Lower lobe of right lung (tissue), 2 donors: ENCODE measurements at regions not wholly inside any gene's neighbourhood (a gene's known extent, or its start where the extent isn't known, plus 50 kb on each side); places are given as distances from the start of the nearest gene placed in this dataset.

Experiments used
- ATAC-seq, 2 donors: fragments of 200-7000 bp; cut with Tn5 transposase; one replicate each; pipeline ENCODE4 v1.9.1; 2020 to 2022; ENCODE audit warnings: mild to moderate bottlenecking in 2 of 2, moderate library complexity in 2 of 2
- DNase-seq: peaks from one replicate; pipeline ENCODE4 v3.0.0-alpha.2; 2020
- H3K27ac ChIP-seq: fragments of 200-600 bp; one replicate; pipeline ENCODE4 v1.8.0; 2022
- H3K27me3 ChIP-seq: fragments of 200-600 bp; one replicate; pipeline ENCODE4 v1.8.0; 2022; ENCODE audit warnings: low read depth
- H3K36me3 ChIP-seq: fragments of 200-600 bp; one replicate; pipeline ENCODE4 v1.8.0; 2022; ENCODE audit warnings: mild to moderate bottlenecking
- H3K4me1 ChIP-seq: fragments of 200-600 bp; one replicate; pipeline ENCODE4 v1.8.0; 2022
- H3K4me3 ChIP-seq: fragments of 200-600 bp; one replicate; pipeline ENCODE4 v1.8.0; 2022; ENCODE audit warnings: mild to moderate bottlenecking
- H3K9me3 ChIP-seq: fragments of 200-600 bp; one replicate; pipeline ENCODE4 v1.8.0; 2022
- CTCF ChIP-seq: fragments of 200-600 bp; IDR thresholded peaks from one replicate; pipeline ENCODE4 v1.8.0; 2022; ENCODE audit warnings: antibody characterized with exemption, mild to moderate bottlenecking
- intact Hi-C: fragments of 100-400 bp; cut with DNase I; formaldehyde crosslinking; loops from one replicate; pipeline ENCODE4 v1.11.0; 2022
- donor health status: DM: no; HTN: yes; CAD: no; lungs with severe emphysema.

- no peaks in the 10 kb centered on the region for H3K9me3 ChIP-seq
- intact Hi-C loops, result no loop called here
- TF ChIP-seq CTCF, result no peak
- H3K36me3 ChIP-seq, result no peaks in the 10 kb centered on the region
- no peak overlapping the region for H3K27ac ChIP-seq
- no peak for ATAC-seq
- H3K4me3 ChIP-seq, result no peak overlapping the region
- DNase-seq, result no peak
- no peaks in the 10 kb centered on the region for H3K4me1 ChIP-seq
- H3K27me3 ChIP-seq, result peaks cover 5% of the 10 kb centered on the region
These were observed 736.6 kb upstream of the ZEB2 start for GRCh38 chr2:145256551-145256950.

GRCh38 chr2:145254291-145254690 lies 734.4 kb upstream of the ZEB2 start:
- Histone ChIP-seq H3K27ac (no peak overlapping the region), H3K9me3 (no peaks in the 10 kb centered on the region), H3K4me1 (no peaks in the 10 kb centered on the region), H3K36me3 (no peaks in the 10 kb centered on the region), H3K4me3 (no peak overlapping the region), H3K27me3 (peaks cover 5% of the 10 kb centered on the region)
- DNase-seq (no peak), ATAC-seq (no peak)
- TF ChIP-seq CTCF, result no peak
- intact Hi-C loops, result no loop called here

GRCh38 chr2:145253492-145253891 lies 733.6 kb upstream of the ZEB2 start:
- Histone ChIP-seq H3K9me3 (no peaks in the 10 kb centered on the region), H3K4me1 (no peaks in the 10 kb centered on the region), H3K36me3 (no peaks in the 10 kb centered on the region), H3K4me3 (no peak overlapping the region), H3K27me3 (peaks cover 5% of the 10 kb centered on the region), H3K27ac (no peak overlapping the region)
- ATAC-seq (no peak), DNase-seq (no peak)
- intact Hi-C loops, result no loop called here
- TF ChIP-seq CTCF, result no peak

- TF ChIP-seq CTCF, result no peak
- intact Hi-C loops, result no loop called here
- Histone ChIP-seq H3K27ac (no peak overlapping the region), H3K4me3 (no peak overlapping the region), H3K27me3 (no peaks in the 10 kb centered on the region), H3K36me3 (no peaks in the 10 kb centered on the region), H3K4me1 (no peaks in the 10 kb centered on the region), H3K9me3 (no peaks in the 10 kb centered on the region)
- ATAC-seq (no peak), DNase-seq (no peak)
These were observed 725.5 kb upstream of the ZEB2 start for GRCh38 chr2:145245268-145245870.

- Histone ChIP-seq H3K4me1 (no peaks in the 10 kb centered on the region), H3K4me3 (no peak overlapping the region), H3K9me3 (no peaks in the 10 kb centered on the region), H3K27me3 (no peaks in the 10 kb centered on the region), H3K27ac (no peak overlapping the region), H3K36me3 (no peaks in the 10 kb centered on the region)
- ATAC-seq, result no peak
- no peak for DNase-seq
- intact Hi-C loops, result no loop called here
- no peak for TF ChIP-seq CTCF
These were observed 715.4 kb upstream of the ZEB2 start for GRCh38 chr2:145235312-145235711.

- Histone ChIP-seq H3K27me3 (no peaks in the 10 kb centered on the region), H3K36me3 (no peaks in the 10 kb centered on the region), H3K27ac (no peak overlapping the region), H3K4me1 (no peaks in the 10 kb centered on the region), H3K9me3 (no peaks in the 10 kb centered on the region), H3K4me3 (no peak overlapping the region)
- no peak for TF ChIP-seq CTCF
- ATAC-seq, result no peak
- no peak for DNase-seq
- intact Hi-C loops, result no loop called here
These were observed 710.6 kb upstream of the ZEB2 start for GRCh38 chr2:145230546-145230945.
